K562 (cell line): ENCODE measurements at regions not wholly inside any gene's neighbourhood (a gene's known extent, or its start where the extent isn't known, plus 50 kb on each side); places are given as distances from the start of the nearest gene placed in this dataset.

Source experiments
- ATF2 ChIP-seq: sonication (generic); formaldehyde crosslinking; IDR thresholded peaks from 2 replicates; pipeline ENCODE4 v1.8.1; 2022; ENCODE audit warnings: missing genetic modification reagents
- CTCF ChIP-seq, 3 experiments: IDR thresholded peaks in 2 of 3; conservative IDR thresholded peaks in 1 of 3; 2 replicates each; pipeline ENCODE4 v1.5.1; 2011 to 2012; ENCODE audit warnings: low read length in 3 of 3, mild to moderate bottlenecking in 3 of 3, control low read depth in 2 of 3, improper control_type of control experiment in 1 of 3, inconsistent platforms in 1 of 3, low read depth in 1 of 3, mixed read lengths in 1 of 3, moderate library complexity in 1 of 3; ENCODE audit not compliant: insufficient read depth in 2 of 3
- HDAC6 ChIP-seq: IDR thresholded peaks from 2 replicates; pipeline ENCODE4 v1.6.1; 2012; ENCODE audit warnings: low read depth, mild to moderate bottlenecking, control low read depth, inconsistent platforms, low read length, moderate library complexity
- RCOR1 ChIP-seq, 2 experiments: IDR thresholded peaks; 2 replicates each; pipeline ENCODE4 v1.6.1; 2012; ENCODE audit warnings: low read depth in 2 of 2, low read length in 2 of 2, borderline replicate concordance in 1 of 2, improper control_type of control experiment in 1 of 2
- ZNF407 ChIP-seq: fragments of 450-650 bp; IDR thresholded peaks from 2 replicates; pipeline ENCODE4 v1.6.1; 2016; ENCODE audit warnings: low read depth

GRCh38 chr12:105499205-105499604 is 168.7 kb downstream of the C12orf75 start:
- TF ChIP-seq CTCF (IDR thresholded peaks at IDR 0.05 in 2 of 3, conservative IDR thresholded peaks at IDR 0.05 in 1 of 3; ENCODE audit: insufficient read depth in 2 of 3, low read depth in 1 of 3, low read length in 3 of 3) (no peak), HDAC6 (no peak), ZNF407 (no peak), RCOR1 (IDR thresholded peaks at IDR 0.05; ENCODE audit: borderline replicate concordance in 1 of 2, low read depth in 2 of 2, low read length in 2 of 2) (no peak), ATF2 (CRISPR knock-in tag) (no peak)
